ENCODE measurements at regions not wholly inside any gene's neighbourhood (a gene's known extent, or its start where the extent isn't known, plus 50 kb on each side); places are given as distances from the start of the nearest gene placed in this dataset.
"Not testable (repeated sequence)": the region's sequence is repeated elsewhere in the genome, so short reads cannot be mapped to it uniquely, and the experiment has no call there.

DNA sequence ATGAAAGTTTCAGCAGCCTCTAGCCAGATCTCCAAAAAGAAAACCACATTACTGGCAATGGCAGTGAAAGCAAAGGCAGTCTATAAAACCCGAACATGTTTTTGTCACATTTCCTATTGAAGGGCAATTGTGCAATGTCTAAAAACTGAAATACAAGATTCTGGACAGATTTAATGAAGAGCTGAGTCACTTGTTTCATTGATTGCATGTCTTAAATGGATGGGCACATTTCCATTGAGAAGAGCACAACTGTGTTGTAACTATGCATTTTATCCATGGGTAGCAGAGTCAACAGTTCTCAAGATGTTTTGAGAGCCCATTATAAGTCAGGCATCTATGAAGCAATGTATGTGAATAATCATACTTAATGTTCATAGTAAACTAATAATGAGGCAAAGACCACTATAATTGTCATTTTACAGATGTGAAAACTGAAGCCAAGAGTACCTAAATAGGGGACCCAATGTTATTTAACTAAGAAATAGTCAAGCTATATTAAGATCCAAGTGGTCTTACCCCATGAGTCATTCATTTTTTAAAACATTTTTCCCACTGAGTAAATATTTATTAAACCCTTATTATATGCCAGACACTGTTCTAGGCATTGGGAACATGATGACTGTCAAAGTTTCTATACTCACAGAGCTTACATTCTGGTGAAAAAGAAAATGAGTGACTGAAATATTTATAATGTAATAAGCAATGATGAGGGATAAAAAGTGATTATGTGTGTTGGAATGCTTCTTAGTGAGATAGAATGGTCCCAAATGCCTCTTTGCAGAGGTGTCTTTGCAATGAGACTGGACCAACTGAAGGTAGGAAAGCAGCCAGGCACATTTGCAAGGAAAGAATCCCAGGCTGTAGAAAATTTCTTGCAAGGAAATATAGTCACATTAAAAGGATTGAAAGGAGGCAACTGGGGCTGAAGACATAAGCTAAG, 818.9 kb upstream of the ACVR2A start:
- DNase-seq, result no peak

GRCh38 chr2:147019311-147019710, 825.5 kb upstream of the ACVR2A start:
- DNase-seq (no peak), ATAC-seq (no peak)
- H3K4me3 Mint-ChIP-seq, result no peak overlapping the region
- H3K27me3 Mint-ChIP-seq, result peaks cover 7% of the 10 kb centered on the region
- no peak overlapping the region for H3K27ac Mint-ChIP-seq
- H3K9me3 Mint-ChIP-seq, result peaks cover 7 to 10% of the 10 kb centered on the region in 2 donors
- H3K4me1 Mint-ChIP-seq, result no peaks in the 10 kb centered on the region

More for the DNA sequence above, 818.9 kb upstream of the ACVR2A start:
- no peaks in the 10 kb centered on the region for H3K4me1 Mint-ChIP-seq
- no peak for ATAC-seq
- no peak overlapping the region for H3K4me3 Mint-ChIP-seq
- H3K27ac Mint-ChIP-seq, result no peak overlapping the region
- H3K27me3 Mint-ChIP-seq, result peaks cover 7% of the 10 kb centered on the region
- H3K9me3 Mint-ChIP-seq, result peaks cover 10 to 15% of the 10 kb centered on the region in 2 donors

DNA sequence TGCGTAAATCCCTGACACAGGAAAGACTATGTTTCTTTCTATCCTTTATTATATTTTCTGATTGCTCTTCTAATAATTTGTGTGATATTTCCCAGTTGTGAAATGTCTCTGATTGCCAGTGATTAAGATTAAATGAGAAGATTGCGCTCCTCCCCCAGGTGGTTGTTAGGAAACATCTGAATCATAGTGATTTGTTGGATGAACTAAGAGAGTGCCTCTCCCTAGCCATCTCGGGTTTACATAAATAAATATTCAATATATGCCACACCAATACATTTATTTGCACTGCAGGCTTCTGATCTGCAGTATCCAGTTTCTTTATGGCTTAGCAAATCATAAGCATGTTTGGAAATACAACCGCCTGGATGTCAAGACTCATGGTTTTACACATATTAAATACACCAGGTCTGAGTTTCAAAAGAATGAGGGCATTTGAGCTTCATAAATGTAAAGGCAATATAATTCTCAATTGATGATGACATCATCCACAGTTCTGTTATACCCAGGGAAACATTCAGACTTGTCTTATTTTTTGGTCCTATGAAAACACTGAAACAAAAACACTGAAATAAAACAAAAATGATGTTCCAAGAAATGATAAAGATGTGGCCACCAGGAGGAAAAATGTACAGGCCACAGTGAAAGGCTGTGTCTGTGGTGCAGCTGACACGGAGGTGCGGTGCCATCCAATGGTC, 826.7 kb upstream of the ACVR2A start:
- H3K4me3 Mint-ChIP-seq, result no peak overlapping the region
- DNase-seq, result no peak
- no peaks in the 10 kb centered on the region for H3K4me1 Mint-ChIP-seq
- ATAC-seq, result no peak
- H3K27me3 Mint-ChIP-seq, result peaks cover 7% of the 10 kb centered on the region
- peaks cover 7 to 10% of the 10 kb centered on the region in 2 donors for H3K9me3 Mint-ChIP-seq
- peak overlapping the region in 1 of 2 donors; percentile 78 for H3K27ac Mint-ChIP-seq

GRCh38 chr2:147016181-147016580, 828.6 kb upstream of the ACVR2A start:
- H3K27me3 Mint-ChIP-seq, result peaks cover 7% of the 10 kb centered on the region
- H3K4me1 Mint-ChIP-seq, result no peaks in the 10 kb centered on the region
- no peak overlapping the region for H3K27ac Mint-ChIP-seq
- H3K9me3 Mint-ChIP-seq, result no peaks in the 10 kb centered on the region
- ATAC-seq, result no peak
- no peak overlapping the region for H3K4me3 Mint-ChIP-seq
- no peak for DNase-seq

DNA sequence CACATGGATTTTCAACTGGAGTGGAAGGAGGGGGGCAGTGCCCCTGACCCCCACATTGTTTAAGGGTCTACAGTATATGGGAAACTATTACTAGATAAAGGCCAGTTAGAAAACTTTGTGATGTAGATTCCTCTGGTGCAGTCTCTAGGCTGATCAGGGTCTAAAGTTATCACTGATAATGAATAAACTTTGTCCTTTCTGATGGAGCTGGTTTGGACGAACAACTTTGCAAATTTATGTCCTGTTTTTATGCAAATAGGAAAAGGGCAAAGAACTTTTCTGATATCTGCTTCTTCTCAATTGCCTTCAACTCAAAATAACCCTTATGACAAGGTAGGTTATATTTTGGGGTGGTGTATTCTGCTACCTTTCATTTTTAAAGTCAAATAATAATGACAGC, 829.2 kb upstream of the ACVR2A start:
- ATAC-seq (no peak), DNase-seq (no peak)
- H3K27me3 Mint-ChIP-seq, result peaks cover 7% of the 10 kb centered on the region
- no peak overlapping the region for H3K27ac Mint-ChIP-seq
- no peak overlapping the region for H3K4me3 Mint-ChIP-seq
- H3K4me1 Mint-ChIP-seq, result no peaks in the 10 kb centered on the region
- no peaks in the 10 kb centered on the region for H3K9me3 Mint-ChIP-seq

GRCh38 chr2:147013696-147014392, 831.0 kb upstream of the ACVR2A start:
- Mint-ChIP-seq H3K4me3 (no peak overlapping the region), H3K9me3 (no peaks in the 10 kb centered on the region), H3K27me3 (peaks cover 7% of the 10 kb centered on the region), H3K27ac (no peak overlapping the region), H3K4me1 (no peaks in the 10 kb centered on the region)
- DNase-seq (no peak), ATAC-seq (no peak)

DNA sequence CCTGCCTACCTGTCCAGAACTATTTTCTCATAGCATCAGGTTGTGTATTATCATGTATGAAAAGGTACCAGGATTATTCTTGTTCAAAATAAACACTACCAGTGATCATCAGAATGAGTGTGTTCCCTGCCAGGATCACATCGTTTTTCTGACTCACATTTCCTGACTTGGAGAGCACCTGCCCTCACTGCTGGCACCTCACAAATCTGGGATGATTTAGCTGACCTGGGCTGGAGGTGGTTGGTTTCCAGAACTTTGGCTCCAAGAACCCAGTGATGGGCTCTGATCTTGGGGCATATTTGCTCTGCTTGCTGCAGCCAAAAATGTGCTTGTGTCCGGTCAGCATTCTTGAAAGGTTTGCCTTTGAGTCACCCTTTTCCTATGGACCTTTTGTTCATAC, 836.3 kb upstream of the ACVR2A start:
- no peak for DNase-seq
- H3K27ac Mint-ChIP-seq, result no peak overlapping the region
- H3K27me3 Mint-ChIP-seq, result no peaks in the 10 kb centered on the region

DNA sequence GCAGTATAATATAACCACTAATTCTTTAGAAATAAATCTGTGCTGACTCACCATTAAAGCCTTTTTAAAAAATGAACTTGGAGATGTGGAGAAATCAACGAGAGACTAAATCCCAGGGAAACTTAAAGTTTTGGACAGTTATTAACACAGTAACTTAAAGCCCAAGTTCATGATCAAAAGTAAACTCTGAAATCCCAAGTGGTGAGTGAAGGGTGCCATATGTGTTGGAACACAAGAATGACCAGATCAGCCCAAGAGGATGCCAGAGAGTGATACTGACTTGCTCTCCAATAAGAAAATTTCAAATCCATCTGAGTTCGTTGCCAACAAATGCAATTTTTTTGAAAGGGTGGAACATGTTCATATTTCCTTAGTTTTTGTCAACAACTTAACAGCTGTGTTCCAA, 838.1 kb upstream of the ACVR2A start:
- ATAC-seq (no peak), DNase-seq (no peak)
- Mint-ChIP-seq H3K9me3 (no peaks in the 10 kb centered on the region), H3K27me3 (no peaks in the 10 kb centered on the region), H3K4me3 (no peak overlapping the region), H3K27ac (no peak overlapping the region), H3K4me1 (no peaks in the 10 kb centered on the region)

More for the DNA sequence above, 836.3 kb upstream of the ACVR2A start:
- no peak for ATAC-seq
- Mint-ChIP-seq H3K4me1 (no peaks in the 10 kb centered on the region), H3K9me3 (no peaks in the 10 kb centered on the region), H3K4me3 (no peak overlapping the region)

- no peak for ATAC-seq
- no peak for DNase-seq
- no peaks in the 10 kb centered on the region for H3K4me1 Mint-ChIP-seq
- H3K27ac Mint-ChIP-seq, result no peak overlapping the region
- no peaks in the 10 kb centered on the region for H3K9me3 Mint-ChIP-seq
- H3K4me3 Mint-ChIP-seq, result no peak overlapping the region
- no peaks in the 10 kb centered on the region for H3K27me3 Mint-ChIP-seq
Measured at GRCh38 chr2:147003081-147003480, 841.7 kb upstream of the ACVR2A start.

DNA sequence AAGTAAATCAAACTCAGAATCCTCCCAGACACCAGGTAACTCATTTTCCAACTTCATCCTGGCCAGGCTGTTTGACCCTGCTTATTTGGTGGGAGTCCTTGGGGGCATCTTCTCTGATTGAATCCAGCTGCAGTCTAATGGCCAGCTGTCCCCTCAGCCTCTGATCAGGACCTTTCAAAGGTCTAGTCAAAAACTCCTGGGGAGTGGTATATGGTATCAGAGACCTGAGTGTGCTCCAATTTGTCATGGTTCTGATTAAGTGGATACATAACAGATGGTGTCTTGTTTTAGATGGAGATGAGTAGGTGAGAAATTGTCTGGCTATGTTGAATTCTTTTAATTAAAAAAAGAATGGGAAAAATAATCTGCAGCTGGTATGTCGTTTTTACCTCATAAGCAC, 842.6 kb upstream of the ACVR2A start:
- no peak for ATAC-seq
- Mint-ChIP-seq H3K9me3 (no peaks in the 10 kb centered on the region), H3K27me3 (no peaks in the 10 kb centered on the region), H3K27ac (no peak overlapping the region), H3K4me1 (no peaks in the 10 kb centered on the region), H3K4me3 (no peak overlapping the region)
- DNase-seq, result no peak

DNA sequence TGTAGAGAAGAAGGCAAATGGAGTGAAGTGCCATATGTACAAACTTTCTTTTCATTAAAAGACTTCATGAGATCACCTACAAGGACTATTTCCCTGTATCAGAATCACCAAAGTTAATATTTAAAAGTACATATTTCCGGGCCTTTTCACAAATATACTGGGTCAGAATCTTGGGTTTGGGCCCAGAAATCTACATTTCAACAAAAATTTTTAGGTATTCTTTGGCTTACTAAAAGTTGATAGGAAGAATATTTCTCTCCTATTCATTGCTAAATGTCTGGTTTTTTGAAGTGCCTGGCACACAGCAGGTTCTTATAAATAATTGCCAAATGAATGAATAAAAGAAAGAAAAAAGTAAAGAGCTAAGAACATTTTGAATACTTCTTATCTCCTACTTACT, 843.8 kb upstream of the ACVR2A start:
- no peak overlapping the region for H3K4me3 Mint-ChIP-seq

DNA sequence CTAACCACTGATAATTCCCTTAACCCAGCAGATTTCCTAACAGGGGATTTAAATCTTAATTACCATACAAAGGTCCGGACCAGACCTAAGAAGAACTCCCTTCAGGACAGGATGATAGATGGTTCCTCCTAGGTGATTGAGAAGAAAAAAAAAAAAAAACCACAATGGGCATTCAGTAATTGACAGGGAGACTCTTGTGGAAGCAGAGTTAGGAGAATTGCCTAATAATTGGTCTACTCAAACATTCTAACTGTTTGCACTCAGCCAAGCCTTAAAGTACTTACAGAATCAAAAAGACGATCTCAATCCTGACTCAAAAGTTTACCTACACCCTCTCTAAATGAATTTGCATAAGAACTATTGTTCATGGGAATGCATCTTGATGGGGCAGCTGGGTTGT, 844.7 kb upstream of the ACVR2A start:
- not testable (repeated sequence) for ATAC-seq

More for the DNA sequence above, 843.8 kb upstream of the ACVR2A start:
- no peak for DNase-seq
- Mint-ChIP-seq H3K4me1 (no peaks in the 10 kb centered on the region), H3K27me3 (no peaks in the 10 kb centered on the region), H3K9me3 (no peaks in the 10 kb centered on the region), H3K27ac (no peak overlapping the region)
- no peak for ATAC-seq

DNA sequence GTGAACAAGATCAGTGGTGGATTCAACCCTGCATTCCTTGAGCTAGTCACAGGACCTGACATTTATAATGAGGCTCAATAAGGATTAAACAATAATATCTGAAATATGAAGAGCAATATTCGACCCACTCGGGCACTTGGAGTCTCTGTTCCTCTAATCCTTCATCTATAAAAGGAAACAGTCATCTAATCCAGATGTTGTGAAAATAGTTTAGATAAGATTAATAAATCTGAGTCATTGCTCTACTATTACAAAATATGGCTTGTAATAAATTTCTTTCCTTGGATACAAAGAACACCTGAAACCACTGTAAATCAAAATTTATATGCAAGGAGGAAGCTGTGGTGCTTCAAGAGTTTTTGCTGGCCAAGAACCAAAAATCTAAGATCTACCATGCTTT, 846.9 kb upstream of the ACVR2A start:
- no peak overlapping the region for H3K4me3 Mint-ChIP-seq
- H3K4me1 Mint-ChIP-seq, result no peaks in the 10 kb centered on the region
- DNase-seq (no peak), ATAC-seq (no peak)
- no peaks in the 10 kb centered on the region for H3K27me3 Mint-ChIP-seq
- no peaks in the 10 kb centered on the region for H3K9me3 Mint-ChIP-seq
- no peak overlapping the region for H3K27ac Mint-ChIP-seq

More for the DNA sequence above, 844.7 kb upstream of the ACVR2A start:
- not testable (repeated sequence) for H3K4me1 Mint-ChIP-seq, H3K4me3 Mint-ChIP-seq, H3K27me3 Mint-ChIP-seq, H3K9me3 Mint-ChIP-seq, DNase-seq, H3K27ac Mint-ChIP-seq

- Mint-ChIP-seq H3K27ac (no peak overlapping the region), H3K27me3 (no peaks in the 10 kb centered on the region), H3K9me3 (no peaks in the 10 kb centered on the region), H3K4me3 (no peak overlapping the region), H3K4me1 (no peaks in the 10 kb centered on the region)
- no peak for DNase-seq
- no peak for ATAC-seq
Measured at GRCh38 chr2:146997488-146997887, 847.3 kb upstream of the ACVR2A start.

GRCh38 chr2:146994246-146994645, 850.6 kb upstream of the ACVR2A start:
- no peaks in the 10 kb centered on the region for H3K4me1 Mint-ChIP-seq
- DNase-seq, result no peak
- H3K27me3 Mint-ChIP-seq, result peaks cover 8% of the 10 kb centered on the region

DNA sequence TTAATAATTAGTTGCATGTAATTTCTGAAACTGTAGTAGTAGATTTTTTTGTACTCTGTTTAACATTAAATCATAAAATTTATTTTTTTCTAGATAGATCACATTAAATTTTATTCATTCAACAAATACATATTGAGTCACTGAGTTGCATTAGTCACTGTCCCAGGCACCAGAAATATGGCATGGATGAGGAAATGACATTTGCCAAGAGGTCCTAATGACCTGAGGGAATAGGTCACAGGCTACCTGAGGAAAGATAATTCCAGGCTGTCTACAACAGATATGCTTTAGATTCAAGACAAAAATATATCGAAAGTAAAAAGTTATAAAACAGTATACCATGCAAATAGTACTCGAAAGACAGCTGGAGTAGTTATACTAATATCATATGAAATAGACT, 852.4 kb upstream of the ACVR2A start:
- DNase-seq (no peak), ATAC-seq (no peak)
- no peak overlapping the region for H3K4me3 Mint-ChIP-seq
- H3K27ac Mint-ChIP-seq, result no peak overlapping the region
- H3K27me3 Mint-ChIP-seq, result peaks cover 8% of the 10 kb centered on the region
- H3K9me3 Mint-ChIP-seq, result no peaks in the 10 kb centered on the region
- H3K4me1 Mint-ChIP-seq, result no peaks in the 10 kb centered on the region

More at GRCh38 chr2:146994246-146994645, 850.6 kb upstream of the ACVR2A start:
- Mint-ChIP-seq H3K4me3 (no peak overlapping the region), H3K27ac (no peak overlapping the region), H3K9me3 (no peaks in the 10 kb centered on the region)
- no peak for ATAC-seq
